Femur (tissue), 1 donor: ENCODE measurements at regions not wholly inside any gene's neighbourhood (a gene's known extent, or its start where the extent isn't known, plus 50 kb on each side); places are given as distances from the start of the nearest gene placed in this dataset.

ENCODE experiments used
- DNase-seq: peaks from one replicate; pipeline ENCODE4 v3.0.0-alpha.2; 2017

GRCh38 chrX:42725196-42725595, 52.8 kb downstream of the PPP1R2C start:
- DNase-seq, result no peak

GRCh38 chrX:42720209-42720608, 57.8 kb downstream of the PPP1R2C start:
- DNase-seq, result no peak

GRCh38 chrX:42715701-42716262, 62.2 kb downstream of the PPP1R2C start:
- DNase-seq, result no peak

DNA sequence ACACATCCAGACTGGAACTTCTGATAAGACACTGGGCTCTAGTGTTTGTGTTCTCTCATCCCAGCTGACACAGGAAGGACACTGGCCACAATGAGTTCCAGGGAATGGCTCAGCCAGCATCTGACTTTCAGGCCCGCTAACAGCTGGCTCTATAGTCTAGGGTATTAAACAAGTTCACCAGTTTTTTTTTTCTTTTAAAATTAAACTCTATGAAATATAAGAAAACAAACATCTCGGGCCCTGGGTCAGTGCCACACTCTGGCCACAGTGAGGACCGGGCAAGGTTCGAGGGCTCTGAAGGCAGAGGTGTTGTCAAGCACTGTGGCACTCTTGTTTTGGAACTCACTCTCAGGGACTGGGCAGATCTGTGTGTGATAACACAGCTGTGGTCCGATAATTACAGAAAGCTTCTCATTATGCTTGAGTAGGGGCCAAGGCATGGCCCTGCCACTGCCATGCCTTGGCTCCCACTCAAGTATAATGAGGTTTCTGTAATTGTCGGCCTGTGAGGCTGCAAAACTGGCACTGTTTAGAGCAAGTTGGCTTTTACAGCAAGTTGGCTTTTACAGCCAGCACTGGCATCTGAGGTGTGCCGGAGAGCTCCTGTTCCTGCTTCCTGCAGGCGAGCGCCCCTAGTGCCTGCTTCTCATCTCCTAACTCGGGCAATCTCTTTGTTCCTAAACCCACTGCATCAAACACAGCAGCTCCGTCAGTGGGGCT, 62.8 kb downstream of the PPP1R2C start:
- peak; percentile 55 for DNase-seq

- DNase-seq, result no peak
Measured at GRCh38 chrX:42710452-42710851, 67.5 kb downstream of the PPP1R2C start.

DNA sequence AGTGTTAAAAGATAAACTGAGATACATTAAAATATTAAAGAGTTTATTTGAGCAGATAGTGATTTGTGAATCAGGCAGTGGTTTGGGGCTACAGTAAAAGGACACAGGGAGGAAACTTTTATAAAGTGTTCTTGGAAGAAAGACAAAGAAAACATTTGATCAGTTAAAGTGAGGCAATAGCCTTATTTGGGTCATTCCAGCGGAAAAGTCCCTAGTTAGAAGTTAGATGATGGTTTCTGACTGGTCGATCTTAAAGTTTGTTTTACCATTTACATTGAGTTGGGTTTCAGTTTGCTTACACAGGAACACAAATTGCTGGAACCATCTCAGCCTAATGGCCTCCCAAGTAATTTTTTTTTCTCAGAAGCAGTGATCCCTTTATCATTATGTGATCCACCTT, 69.7 kb downstream of the PPP1R2C start:
- DNase-seq, result no peak

DNA sequence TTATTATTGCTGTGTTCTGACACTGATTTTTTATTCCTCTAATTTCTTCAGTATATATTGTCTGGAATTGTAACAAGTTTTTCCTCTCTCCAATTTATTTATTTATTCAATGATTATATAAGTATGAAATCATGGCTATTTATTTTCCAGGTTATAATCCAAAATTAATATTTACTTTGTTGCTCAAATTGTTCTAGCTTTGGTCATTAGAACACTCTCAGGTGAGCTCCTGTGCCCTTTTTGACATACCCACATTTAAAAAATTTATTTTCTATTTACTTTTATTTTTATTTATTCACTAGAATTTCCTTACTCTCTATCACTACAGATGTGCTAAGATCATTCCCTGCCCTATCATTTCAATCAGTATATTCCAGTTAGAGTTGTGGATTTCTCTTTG, 70.2 kb downstream of the PPP1R2C start:
- no peak for DNase-seq

DNA sequence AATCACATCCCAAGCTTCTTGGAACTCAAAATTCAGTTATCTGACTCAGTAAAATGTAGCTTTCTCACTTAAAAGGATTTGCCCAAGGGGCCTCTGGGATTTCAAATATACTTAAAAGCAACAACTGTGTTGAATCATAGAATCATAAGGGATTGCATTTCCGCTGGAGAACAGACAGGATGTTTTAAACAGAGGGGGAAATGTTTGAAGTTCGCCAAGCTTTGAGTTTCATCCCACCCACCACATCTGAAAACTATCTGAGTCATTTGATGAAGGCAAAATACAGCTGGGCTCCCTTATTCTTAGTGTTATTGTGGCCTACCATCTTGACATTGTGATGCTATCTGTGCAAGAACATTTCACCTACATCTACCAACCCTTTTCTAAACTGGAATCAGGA, 73.5 kb downstream of the PPP1R2C start:
- no peak for DNase-seq

- no peak for DNase-seq
Measured at GRCh38 chrX:42697544-42697943, 80.4 kb downstream of the PPP1R2C start.

- DNase-seq, result no peak
Measured at GRCh38 chrX:42696536-42697124, 81.3 kb downstream of the PPP1R2C start.

GRCh38 chrX:42695800-42696358, 82.1 kb downstream of the PPP1R2C start:
- no peak for DNase-seq

DNA sequence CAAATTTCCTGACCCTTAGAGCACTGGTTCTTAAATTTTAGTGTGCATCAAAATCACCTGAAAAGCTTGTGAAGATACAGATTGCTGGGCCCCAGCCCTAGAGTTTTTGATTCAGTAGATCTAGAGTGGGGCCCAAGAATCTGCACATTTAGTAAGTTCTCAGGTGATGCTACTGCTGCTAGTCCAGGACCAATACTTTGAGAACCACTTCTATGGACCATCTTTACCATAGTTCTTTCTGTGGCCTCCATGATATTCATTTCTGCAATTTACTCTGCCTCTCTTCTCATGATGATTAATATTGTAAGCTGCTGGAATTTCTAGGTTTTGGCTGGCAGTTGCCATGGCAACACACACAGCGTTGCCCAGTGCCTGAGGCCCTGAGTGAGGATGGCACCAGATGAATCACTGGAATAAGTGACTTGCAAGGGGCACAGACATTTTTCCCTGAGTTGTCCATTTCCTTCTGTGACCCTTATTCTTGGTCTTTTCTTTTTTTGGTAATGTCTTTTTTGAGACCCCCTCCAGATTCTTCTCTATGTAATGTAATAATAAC, 83.6 kb downstream of the PPP1R2C start:
- DNase-seq, result no peak

DNA sequence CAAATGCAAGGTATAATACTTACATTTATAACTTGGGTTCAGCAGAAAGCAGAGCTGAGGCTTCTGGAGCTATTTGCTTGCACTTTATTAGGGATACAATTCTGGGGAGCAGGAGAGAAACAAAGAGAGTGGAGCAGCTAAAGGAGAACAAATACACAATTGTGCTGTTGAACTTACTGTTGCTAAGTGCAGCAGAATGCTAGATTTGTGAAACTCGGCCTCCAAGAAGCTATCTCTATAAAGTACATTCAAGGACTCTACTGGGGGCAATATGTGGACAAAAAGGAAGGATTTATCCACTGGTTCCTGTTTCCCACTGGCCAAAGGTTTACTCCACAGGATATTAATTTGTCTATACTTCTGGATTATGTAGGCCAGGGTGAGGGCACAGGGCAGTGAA, 86.8 kb downstream of the PPP1R2C start:
- DNase-seq, result no peak

DNA sequence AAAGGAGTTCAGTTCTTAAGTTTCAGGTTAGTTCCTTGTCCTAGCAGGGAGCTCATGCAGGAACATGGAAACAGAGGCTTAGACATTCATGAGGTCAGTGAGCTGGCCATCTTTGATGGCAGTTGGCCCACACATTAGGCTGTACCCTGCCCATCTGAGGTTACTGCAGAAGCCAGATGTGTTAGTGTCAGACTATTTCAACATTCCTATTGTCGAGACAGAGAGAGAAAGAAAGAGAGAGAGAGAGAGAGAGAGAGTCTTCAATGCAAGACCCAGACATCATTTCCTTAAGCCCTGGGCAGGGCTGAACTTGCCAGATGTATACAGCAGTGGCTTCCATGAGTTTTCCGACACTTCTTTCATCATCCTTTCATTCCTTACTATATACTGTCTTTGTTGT, 91.3 kb downstream of the PPP1R2C start:
- no peak for DNase-seq

- no peak for DNase-seq
Measured at GRCh38 chrX:42686296-42686695, 91.7 kb downstream of the PPP1R2C start.

DNA sequence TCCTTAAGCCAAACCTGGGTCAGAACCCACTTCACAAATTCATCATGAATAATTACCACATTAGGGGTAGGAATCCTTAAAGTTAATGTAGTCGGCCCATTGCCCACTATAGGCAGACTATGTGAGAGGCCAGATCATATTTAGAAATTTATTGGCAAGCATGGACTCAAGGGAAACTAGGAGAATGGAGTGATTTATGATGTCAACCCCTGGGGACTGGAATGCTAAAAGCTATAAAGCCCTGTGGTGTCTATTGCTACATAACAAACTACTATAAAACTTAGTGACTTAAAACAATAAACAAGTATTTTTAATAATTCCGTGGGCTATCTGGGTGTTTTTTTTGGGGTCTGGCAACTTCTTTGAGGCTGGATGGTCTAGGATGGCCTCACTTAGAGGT, 93.9 kb downstream of the PPP1R2C start:
- DNase-seq, result no peak

DNA sequence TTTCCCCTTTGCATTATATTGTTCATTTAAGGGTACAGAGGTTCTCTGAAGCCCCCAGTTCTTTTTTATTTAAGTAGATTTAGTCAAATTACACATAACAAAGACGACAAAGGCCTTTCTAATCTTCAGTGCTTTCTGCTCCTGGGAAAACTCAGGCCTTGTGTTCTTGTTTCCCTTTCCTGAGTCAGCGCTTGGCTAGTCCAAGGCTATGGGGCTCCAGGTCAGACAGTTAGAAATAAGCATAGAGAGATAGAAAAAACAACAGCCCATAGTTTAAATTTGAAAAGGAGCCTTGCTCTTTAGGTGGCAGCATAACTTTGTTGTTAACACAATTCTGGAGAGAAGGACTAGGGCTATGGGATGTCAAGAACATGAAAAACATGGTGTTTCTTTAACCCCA, 97.3 kb downstream of the PPP1R2C start:
- no peak for DNase-seq

DNA sequence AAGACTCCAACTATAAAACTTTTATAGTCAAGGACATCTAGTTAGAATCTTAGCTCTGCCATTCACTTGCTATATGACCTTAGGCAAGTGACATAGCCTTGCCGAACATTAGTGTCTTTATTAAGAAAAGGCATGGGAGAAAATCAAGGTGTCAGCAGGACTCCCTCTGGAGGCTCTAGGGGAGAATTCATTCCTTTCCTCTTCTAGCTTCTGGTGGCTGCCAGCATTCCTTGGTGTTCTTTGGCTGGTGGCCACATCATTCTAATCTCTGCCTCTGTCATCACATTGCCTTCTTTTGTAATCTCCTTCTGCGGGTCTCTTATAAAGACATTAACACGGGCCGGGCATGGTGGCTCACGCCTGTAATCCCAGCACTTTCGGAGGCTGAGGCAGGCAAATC, 99.8 kb downstream of the PPP1R2C start:
- no peak for DNase-seq

GRCh38 chrX:42673301-42673810, 104.6 kb downstream of the PPP1R2C start:
- no peak for DNase-seq

DNA sequence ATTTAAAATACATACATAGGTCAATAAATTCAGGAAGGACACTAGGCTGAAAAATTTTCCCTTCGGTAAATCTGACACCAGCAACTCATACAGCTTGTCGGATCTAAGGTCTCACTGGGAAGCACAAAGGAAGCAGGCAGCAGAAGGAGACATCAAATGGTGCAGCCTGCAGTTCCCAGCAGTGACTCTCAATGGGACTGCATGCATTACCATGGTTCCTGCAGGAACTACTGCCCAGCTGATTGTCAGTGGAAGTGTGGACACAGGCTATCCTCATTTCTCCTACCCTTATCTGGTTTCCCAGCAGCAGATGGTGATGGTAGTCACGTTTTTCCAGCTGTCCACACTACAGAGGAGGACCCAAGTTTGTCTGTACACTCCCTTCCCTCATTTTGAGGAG, 113.3 kb downstream of the PPP1R2C start:
- DNase-seq, result no peak

DNA sequence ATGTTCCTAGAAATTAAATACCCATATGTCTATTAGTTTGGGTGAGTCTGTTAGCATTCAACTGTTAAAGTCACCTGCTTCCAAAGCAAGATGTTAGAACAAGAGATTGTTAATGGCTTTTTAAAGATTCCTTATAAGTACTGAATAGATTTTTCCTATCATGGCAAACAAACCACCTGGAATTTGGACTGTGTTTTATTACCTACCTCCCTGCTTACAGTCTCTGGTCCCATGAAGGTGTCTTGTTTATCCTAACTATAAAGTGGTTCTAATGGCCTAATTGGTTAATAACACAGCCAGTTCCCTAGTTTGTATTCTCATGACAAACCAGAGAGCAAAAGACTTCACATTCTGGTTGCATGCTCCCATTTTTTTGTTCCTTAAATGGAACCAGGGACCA, 149.5 kb downstream of the PPP1R2C start:
- DNase-seq, result no peak

- DNase-seq, result no peak
Measured at GRCh38 chrX:42627891-42628290, 150.1 kb downstream of the PPP1R2C start.

DNA sequence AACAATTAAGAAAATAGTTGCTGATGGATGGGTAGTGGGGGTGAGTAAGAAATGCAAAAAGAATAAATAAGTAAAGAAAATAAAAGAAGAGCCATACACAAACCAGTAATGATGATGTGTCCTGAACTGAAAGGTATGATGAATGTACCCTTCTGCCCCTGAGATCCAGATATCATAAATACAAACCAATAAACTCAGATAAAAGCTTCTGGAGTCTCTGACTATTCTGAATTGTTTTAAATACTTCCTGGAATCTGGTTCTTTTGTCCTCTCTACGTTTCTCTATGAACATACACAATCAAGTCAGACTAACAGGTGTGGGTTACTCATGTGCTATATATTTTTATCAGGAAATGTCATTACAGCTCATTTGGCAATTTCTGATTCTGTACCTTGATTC, 153.4 kb downstream of the PPP1R2C start:
- DNase-seq, result no peak

GRCh38 chrX:42619068-42619467, 158.9 kb downstream of the PPP1R2C start:
- no peak for DNase-seq
